Tibial artery (tissue), 4 donors: ENCODE measurements at regions not wholly inside any gene's neighbourhood (a gene's known extent, or its start where the extent isn't known, plus 50 kb on each side); places are given as distances from the start of the nearest gene placed in this dataset.
"Not testable (repeated sequence)": the region's sequence is repeated elsewhere in the genome, so short reads cannot be mapped to it uniquely, and the experiment has no call there.

Experiments used
- DNase-seq, 2 donors: peaks; one replicate each; pipeline ENCODE4 v3.0.0-alpha.2; 2019
- H3K27ac ChIP-seq, 2 donors: fragments of 200-600 bp; sonication (generic) in 1 of 2; 1 replicate in 1 of 2; 2 replicates in 1 of 2; pipeline ENCODE4 v1.5.1; 2018 to 2019; ENCODE audit warnings: mild to moderate bottlenecking in 1 of 2
- H3K27me3 ChIP-seq, 2 donors: fragments of 200-600 bp; sonication (generic) in 1 of 2; one replicate each; pipeline versions ENCODE4 v1.5.1 to v1.6.0; 2016 to 2019
- H3K36me3 ChIP-seq, 3 donors: fragments of 200-600 bp; sonication (generic) in 2 of 3; one replicate each; pipeline ENCODE4 v1.5.1; 2016 to 2019; ENCODE audit warnings: mild to moderate bottlenecking in 2 of 3
- H3K4me1 ChIP-seq, 4 donors: fragments of 200-600 bp; sonication (generic) in 2 of 4; 1 replicate in 3 of 4; 2 replicates in 1 of 4; pipeline ENCODE4 v1.5.1; 2016 to 2019
- H3K4me3 ChIP-seq, 2 donors: fragments of 200-600 bp; sonication (generic) in 1 of 2; 1 replicate in 1 of 2; 2 replicates in 1 of 2; pipeline ENCODE4 v1.5.1; 2018 to 2019; ENCODE audit warnings: mild to moderate bottlenecking in 2 of 2
- H3K9me3 ChIP-seq, 3 donors: fragments of 200-600 bp; sonication (generic) in 1 of 3; one replicate each; pipeline ENCODE4 v1.5.1; 2016 to 2019
- CTCF ChIP-seq, 2 experiments: fragments of 200-600 bp in 1 of 2; fragments of 450-650 bp in 1 of 2; IDR thresholded peaks; one replicate each; pipeline ENCODE4 v1.5.1; 2017 to 2019; ENCODE audit warnings: antibody characterized with exemption in 2 of 2, mild to moderate bottlenecking in 1 of 2, moderate library complexity in 1 of 2
- intact Hi-C: fragments of 100-400 bp; cut with DNase I; formaldehyde crosslinking; loops from one replicate; pipeline ENCODE4 v1.15.0; 2023; ENCODE audit warnings: low total_unique reads

GRCh38 chr3:144590854-144591253, 619.2 kb downstream of the DIPK2A start:
- intact Hi-C loops: no loop called here
- no peak overlapping the region for H3K4me3 ChIP-seq
- no peaks in the 10 kb centered on the region for H3K4me1 ChIP-seq
- no peaks in the 10 kb centered on the region for H3K27me3 ChIP-seq
- H3K36me3 ChIP-seq: no peaks in the 10 kb centered on the region
- DNase-seq: no peak
- H3K9me3 ChIP-seq: no peaks in the 10 kb centered on the region
- TF ChIP-seq CTCF (IDR thresholded peaks at IDR 0.05): no peak
- no peak overlapping the region for H3K27ac ChIP-seq

- TF ChIP-seq CTCF (IDR thresholded peaks at IDR 0.05): no peak
- Histone ChIP-seq H3K4me3 (no peak overlapping the region), H3K4me1 (no peaks in the 10 kb centered on the region), H3K27me3 (no peaks in the 10 kb centered on the region), H3K36me3 (no peaks in the 10 kb centered on the region), H3K9me3 (no peaks in the 10 kb centered on the region), H3K27ac (no peak overlapping the region)
- no peak for DNase-seq
- intact Hi-C loops: no loop called here
These were observed 622.3 kb downstream of the DIPK2A start for GRCh38 chr3:144593881-144594280.

GRCh38 chr3:144620236-144620635, 648.6 kb downstream of the DIPK2A start:
- H3K4me1 ChIP-seq, H3K9me3 ChIP-seq, H3K27me3 ChIP-seq, H3K4me3 ChIP-seq, intact Hi-C loops, H3K27ac ChIP-seq, H3K36me3 ChIP-seq, DNase-seq: not testable (repeated sequence)

- Histone ChIP-seq H3K27ac (no peak overlapping the region), H3K4me3 (no peak overlapping the region), H3K36me3 (no peaks in the 10 kb centered on the region), H3K27me3 (no peaks in the 10 kb centered on the region), H3K4me1 (no peaks in the 10 kb centered on the region), H3K9me3 (no peaks in the 10 kb centered on the region)
- intact Hi-C loops: no loop called here
- DNase-seq: no peak
- TF ChIP-seq CTCF (IDR thresholded peaks at IDR 0.05): no peak
These were observed 651.2 kb downstream of the DIPK2A start for GRCh38 chr3:144622845-144623244.

GRCh38 chr3:144624656-144625055, 653.0 kb downstream of the DIPK2A start:
- H3K27me3 ChIP-seq: no peaks in the 10 kb centered on the region
- no peaks in the 10 kb centered on the region for H3K9me3 ChIP-seq
- no peak overlapping the region for H3K4me3 ChIP-seq
- TF ChIP-seq CTCF (IDR thresholded peaks at IDR 0.05): no peak
- DNase-seq: no peak
- H3K4me1 ChIP-seq: no peaks in the 10 kb centered on the region
- no peak overlapping the region for H3K27ac ChIP-seq
- no peaks in the 10 kb centered on the region for H3K36me3 ChIP-seq
- intact Hi-C loops: no loop called here

GRCh38 chr3:144626835-144627234, 655.2 kb downstream of the DIPK2A start:
- no peaks in the 10 kb centered on the region for H3K36me3 ChIP-seq
- TF ChIP-seq CTCF (IDR thresholded peaks at IDR 0.05): no peak
- H3K4me1 ChIP-seq: no peaks in the 10 kb centered on the region
- H3K27me3 ChIP-seq: no peaks in the 10 kb centered on the region
- DNase-seq: no peak
- intact Hi-C loops: no loop called here
- no peak overlapping the region for H3K27ac ChIP-seq
- no peak overlapping the region for H3K4me3 ChIP-seq
- no peaks in the 10 kb centered on the region for H3K9me3 ChIP-seq
